HG03103 (cell line): ENCODE measurements at regions not wholly inside any gene's neighbourhood (a gene's known extent, or its start where the extent isn't known, plus 50 kb on each side); places are given as distances from the start of the nearest gene placed in this dataset.
"Not testable (repeated sequence)": the region's sequence is repeated elsewhere in the genome, so short reads cannot be mapped to it uniquely, and the experiment has no call there.

Experiments used
- ATAC-seq: cut with Tn5 transposase; IDR thresholded peaks from one replicate; pipeline ENCODE4 v1.9.1; 2021; ENCODE audit warnings: low read depth; ENCODE audit not compliant: unreplicated experiment

DNA sequence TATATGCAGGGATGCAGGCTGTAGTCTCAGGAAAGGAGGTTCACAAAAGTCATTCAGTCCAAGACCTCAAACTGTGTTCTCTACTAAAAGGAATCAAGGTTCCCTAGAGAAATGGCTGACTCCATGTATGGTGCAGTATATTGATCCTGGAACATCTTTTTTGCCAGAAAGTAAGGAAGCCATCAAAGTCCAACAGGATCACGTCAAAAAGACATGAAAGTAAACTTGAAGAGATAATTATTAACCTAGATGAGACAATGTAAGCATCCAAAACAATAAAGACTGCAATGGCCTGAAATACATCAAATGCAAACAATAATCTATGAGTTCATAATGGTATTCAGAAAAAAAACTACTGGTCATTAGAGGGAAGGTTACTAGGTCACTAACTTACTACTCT lies 115.6 kb upstream of the FABP2 start:
- not testable (repeated sequence) for ATAC-seq

DNA sequence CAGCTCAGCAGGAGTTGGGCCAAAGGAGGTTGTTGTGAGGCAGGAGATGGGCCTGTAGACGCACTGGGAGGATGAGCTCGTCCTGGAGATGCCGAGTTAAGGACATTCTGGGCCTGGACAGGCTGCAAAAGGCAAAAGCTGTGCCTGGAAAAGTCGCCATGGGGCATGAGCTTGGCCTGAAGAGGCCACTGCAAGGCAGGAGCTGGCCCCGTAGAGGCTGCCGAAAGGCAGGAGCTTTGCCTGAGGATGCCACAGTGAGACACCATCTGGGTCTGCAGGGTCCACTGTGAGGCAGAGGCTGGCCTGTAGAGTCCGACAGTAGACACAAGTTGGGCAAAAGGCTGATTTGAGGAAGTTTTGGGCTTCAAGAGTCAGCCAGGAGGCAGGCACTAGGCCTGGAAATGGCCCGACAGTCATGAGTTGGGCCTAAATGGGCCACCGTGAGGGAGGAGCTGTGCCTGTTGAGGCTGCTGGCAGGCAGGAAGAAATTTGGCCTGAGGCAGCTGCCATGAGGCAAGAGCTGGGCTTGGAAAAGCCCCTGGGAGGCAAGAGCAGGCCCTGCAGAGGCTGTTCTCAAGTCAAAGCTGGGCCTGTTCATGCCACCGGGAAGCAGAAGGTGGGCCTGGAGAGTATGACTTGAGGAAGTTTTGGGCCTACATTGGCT lies 86.8 kb upstream of the FABP2 start:
- ATAC-seq: not testable (repeated sequence)

- ATAC-seq: not testable (repeated sequence)
Measured at GRCh38 chr4:119406721-119407460, 85.0 kb upstream of the FABP2 start.

GRCh38 chr4:119406041-119406440 lies 84.1 kb upstream of the FABP2 start:
- not testable (repeated sequence) for ATAC-seq

DNA sequence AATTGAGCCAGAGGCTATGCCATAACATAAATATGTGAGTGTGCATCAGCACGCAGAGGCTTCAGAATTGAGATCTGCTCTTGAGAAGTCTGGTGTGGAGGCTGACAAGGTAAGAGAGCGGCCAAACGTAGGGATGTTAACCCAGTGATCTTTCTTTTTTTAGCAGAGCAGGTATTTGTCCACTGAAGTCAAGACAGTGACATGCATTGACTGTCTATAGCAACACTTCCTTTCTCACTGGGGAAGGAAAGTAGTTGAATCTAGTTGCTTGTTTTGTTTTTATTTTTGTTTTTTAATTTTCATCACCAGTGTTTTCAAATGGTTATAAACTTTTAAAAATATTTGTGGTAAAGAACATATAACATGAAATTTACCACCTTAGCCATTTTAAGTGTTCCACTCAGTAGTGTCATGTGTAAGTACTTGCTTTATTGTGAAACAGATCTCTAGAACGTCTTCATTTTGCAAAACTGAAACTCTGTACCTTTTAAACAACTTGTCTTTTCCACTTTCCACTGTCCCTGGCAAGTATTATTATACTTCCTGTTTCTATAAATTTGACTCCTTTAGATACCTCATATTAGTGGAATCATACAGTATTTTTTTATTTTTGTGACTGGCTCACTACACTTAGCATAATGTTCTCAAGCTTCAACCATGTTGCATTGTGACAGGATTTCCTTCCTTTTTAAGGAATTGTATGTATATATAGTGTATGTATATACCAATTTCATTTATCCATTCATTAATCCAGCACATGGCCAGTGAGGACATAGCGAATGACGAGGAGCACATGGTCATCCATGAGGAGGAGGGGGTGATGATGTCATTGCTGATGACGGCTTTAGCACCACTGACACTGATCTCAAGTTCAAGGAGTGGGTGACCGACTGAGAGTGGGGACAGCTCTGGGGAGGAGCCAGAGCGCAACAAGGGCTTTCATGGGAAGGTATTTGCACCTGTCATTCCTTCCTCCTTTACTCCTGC lies 80.7 kb upstream of the FABP2 start:
- ATAC-seq: peak; percentile 78

GRCh38 chr4:119395701-119396100 lies 73.8 kb upstream of the FABP2 start:
- not testable (repeated sequence) for ATAC-seq

GRCh38 chr4:119394826-119395225 lies 72.9 kb upstream of the FABP2 start:
- no peak for ATAC-seq

GRCh38 chr4:119388791-119389190 lies 66.9 kb upstream of the FABP2 start:
- not testable (repeated sequence) for ATAC-seq

GRCh38 chr4:119374616-119375015 lies 52.7 kb upstream of the FABP2 start:
- ATAC-seq: not testable (repeated sequence)

DNA sequence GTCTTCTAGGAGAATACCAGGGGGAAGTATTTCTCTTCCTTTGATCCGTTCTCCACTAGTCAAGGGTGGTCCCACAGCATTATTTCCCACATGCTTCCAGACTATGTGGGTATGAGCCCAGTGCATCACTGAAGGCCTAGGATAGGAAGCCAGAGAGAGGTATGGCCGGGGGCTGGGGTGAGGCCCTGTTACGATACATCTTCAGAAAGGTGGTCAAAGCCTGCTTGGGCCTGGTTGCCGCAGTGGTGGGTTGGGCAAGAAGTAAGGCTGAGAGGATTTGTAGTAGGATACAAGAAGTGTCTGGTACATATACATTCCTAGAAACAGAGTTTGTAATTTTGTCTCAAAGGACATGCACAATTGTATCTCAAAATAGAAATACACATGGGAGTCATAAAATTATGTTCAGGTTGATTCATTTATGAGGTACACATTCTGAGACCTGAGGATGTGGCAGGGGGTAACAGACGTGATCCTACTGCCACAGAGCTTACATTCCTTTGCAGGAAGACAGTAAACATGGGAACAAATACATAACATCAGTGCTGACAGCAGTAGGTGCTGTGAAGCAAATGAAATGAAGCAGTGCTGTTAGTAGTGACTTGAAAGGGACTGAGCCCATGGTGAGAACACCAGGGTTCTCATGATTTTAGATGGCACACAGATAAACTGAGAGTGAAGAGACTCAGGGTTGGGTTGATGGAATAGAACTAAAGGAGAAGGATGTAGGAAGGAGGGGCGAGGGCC lies 50.6 kb upstream of the FABP2 start:
- not testable (repeated sequence) for ATAC-seq
